ENCODE measurements at regions not wholly inside any gene's neighbourhood (a gene's known extent, or its start where the extent isn't known, plus 50 kb on each side); places are given as distances from the start of the nearest gene placed in this dataset.

GRCh38 chr18:47594621-47595086 is 335.8 kb downstream of the SMAD2 start:
- TF ChIP-seq POLR2AphosphoS5 (IDR thresholded peaks at IDR 0.05; ENCODE audit: low read depth, low read length), result no peak
- TF ChIP-seq TAF1 (IDR thresholded peaks at IDR 0.05; ENCODE audit: borderline replicate concordance, insufficient read depth, low read length), result no peak
- TF ChIP-seq SIN3A (IDR thresholded peaks at IDR 0.05; ENCODE audit: borderline replicate concordance, insufficient read depth, low read length), result no peak
- TF ChIP-seq FOXP2 (optimal IDR thresholded peaks at IDR 0.05; ENCODE audit: borderline replicate concordance, extremely low read depth, extremely low read length, insufficient read depth), result no peak
- TF ChIP-seq REST (IDR thresholded peaks at IDR 0.05; ENCODE audit: insufficient read depth in 1 of 2, low read depth in 2 of 2, low read length in 2 of 2), result no peak

DNA sequence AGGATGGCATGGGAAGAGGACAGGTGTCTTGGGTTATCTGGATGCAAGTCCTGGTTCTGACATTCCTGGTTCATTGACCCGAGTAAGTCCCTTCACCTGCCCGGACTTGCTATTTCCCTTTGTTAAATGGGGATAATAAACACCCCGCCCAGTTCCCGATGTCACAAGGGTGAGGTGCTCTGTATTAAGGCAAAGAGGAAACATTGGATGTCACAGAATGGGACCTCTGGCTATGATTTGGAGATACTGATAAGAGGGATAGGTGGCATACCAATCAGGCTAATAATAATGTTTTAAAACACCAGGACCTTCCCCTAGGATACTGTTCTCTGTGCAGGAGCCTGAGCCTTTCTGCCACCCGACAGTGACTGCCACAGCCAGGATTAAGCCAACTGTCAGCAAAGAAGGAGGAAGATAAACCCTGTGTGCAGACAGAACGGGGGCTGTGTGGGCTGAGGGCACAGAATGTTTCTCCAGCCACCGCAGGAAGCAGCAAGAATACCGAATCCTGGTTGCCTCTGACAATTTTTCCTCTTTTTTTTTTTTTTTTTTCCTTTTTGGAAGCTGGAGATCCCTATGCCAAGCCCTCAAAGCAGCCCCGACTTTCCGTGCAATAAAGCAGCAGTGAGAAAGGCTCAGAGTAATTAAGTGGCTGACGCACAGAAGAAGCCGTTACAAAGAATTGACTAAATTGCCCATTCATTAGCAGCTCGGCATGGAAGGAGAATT is 336.6 kb downstream of the SMAD2 start:
- no peak for TF ChIP-seq POLR2AphosphoS5 (IDR thresholded peaks at IDR 0.05; ENCODE audit: low read depth, low read length)
- TF ChIP-seq SIN3A (IDR thresholded peaks at IDR 0.05; ENCODE audit: borderline replicate concordance, insufficient read depth, low read length), result no peak
- no peak for TF ChIP-seq FOXP2 (optimal IDR thresholded peaks at IDR 0.05; ENCODE audit: borderline replicate concordance, extremely low read depth, extremely low read length, insufficient read depth)
- no peak for TF ChIP-seq REST (IDR thresholded peaks at IDR 0.05; ENCODE audit: insufficient read depth in 1 of 2, low read depth in 2 of 2, low read length in 2 of 2)
- TF ChIP-seq TAF1 (IDR thresholded peaks at IDR 0.05; ENCODE audit: borderline replicate concordance, insufficient read depth, low read length), result no peak

GRCh38 chr18:47591429-47591828 is 339.0 kb downstream of the SMAD2 start:
- no peak for TF ChIP-seq SIN3A (IDR thresholded peaks at IDR 0.05; ENCODE audit: borderline replicate concordance, insufficient read depth, low read length)
- TF ChIP-seq FOXP2 (optimal IDR thresholded peaks at IDR 0.05; ENCODE audit: borderline replicate concordance, extremely low read depth, extremely low read length, insufficient read depth), result no peak
- TF ChIP-seq REST (IDR thresholded peaks at IDR 0.05; ENCODE audit: insufficient read depth in 1 of 2, low read depth in 2 of 2, low read length in 2 of 2), result no peak
- TF ChIP-seq POLR2AphosphoS5 (IDR thresholded peaks at IDR 0.05; ENCODE audit: low read depth, low read length), result no peak
- TF ChIP-seq TAF1 (IDR thresholded peaks at IDR 0.05; ENCODE audit: borderline replicate concordance, insufficient read depth, low read length), result no peak

DNA sequence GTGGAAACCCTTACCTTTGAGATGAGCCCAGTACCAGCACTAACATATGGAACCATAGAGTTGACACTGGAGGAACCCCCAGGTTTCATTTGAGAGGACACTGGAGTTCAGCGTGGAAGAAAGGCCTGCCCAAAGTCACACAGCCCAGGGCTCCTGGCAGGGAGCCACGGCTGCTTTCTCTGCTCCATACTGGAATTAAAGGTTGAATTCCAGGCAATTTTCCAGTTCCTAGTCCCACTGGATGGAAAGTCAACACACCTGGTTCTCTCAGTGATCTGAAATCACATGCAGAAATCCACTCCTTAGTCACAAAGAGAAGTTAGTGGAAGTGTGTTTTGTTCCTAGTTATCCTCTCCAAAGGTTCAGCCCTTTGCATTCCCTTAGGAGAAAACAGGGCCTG is 336.1 kb upstream of the SKOR2 start:
- TF ChIP-seq TAF1 (IDR thresholded peaks at IDR 0.05; ENCODE audit: borderline replicate concordance, insufficient read depth, low read length) (no peak), REST (IDR thresholded peaks at IDR 0.05; ENCODE audit: insufficient read depth in 1 of 2, low read depth in 2 of 2, low read length in 2 of 2) (no peak), SIN3A (IDR thresholded peaks at IDR 0.05; ENCODE audit: borderline replicate concordance, insufficient read depth, low read length) (no peak), POLR2AphosphoS5 (IDR thresholded peaks at IDR 0.05; ENCODE audit: low read depth, low read length) (no peak), FOXP2 (optimal IDR thresholded peaks at IDR 0.05; ENCODE audit: borderline replicate concordance, extremely low read depth, extremely low read length, insufficient read depth) (no peak)

Data from PFSK-1 (cell line).